Breast epithelium (tissue), 3 donors: ENCODE measurements at regions not wholly inside any gene's neighbourhood (a gene's known extent, or its start where the extent isn't known, plus 50 kb on each side); places are given as distances from the start of the nearest gene placed in this dataset.

ENCODE experiments used
- POLR2A ChIP-seq: fragments of 450-650 bp; IDR thresholded peaks from one replicate; pipeline ENCODE4 v1.6.1; 2016; ENCODE audit warnings: antibody characterized with exemption, mild to moderate bottlenecking, moderate library complexity
- POLR2AphosphoS5 ChIP-seq, 3 donors: sonication (generic); formaldehyde crosslinking; IDR thresholded peaks; one replicate each; pipeline ENCODE4 v1.6.1; 2017; ENCODE audit warnings: antibody characterized with exemption in 3 of 3
- TF ChIP-seq, protein P1 (sequence below), 3 donors: fragments of 450-650 bp; IDR thresholded peaks; one replicate each; pipeline ENCODE4 v1.5.1; 2016 to 2017; ENCODE audit warnings: antibody characterized with exemption in 3 of 3, mild to moderate bottlenecking in 3 of 3, moderate library complexity in 3 of 3

DNA sequence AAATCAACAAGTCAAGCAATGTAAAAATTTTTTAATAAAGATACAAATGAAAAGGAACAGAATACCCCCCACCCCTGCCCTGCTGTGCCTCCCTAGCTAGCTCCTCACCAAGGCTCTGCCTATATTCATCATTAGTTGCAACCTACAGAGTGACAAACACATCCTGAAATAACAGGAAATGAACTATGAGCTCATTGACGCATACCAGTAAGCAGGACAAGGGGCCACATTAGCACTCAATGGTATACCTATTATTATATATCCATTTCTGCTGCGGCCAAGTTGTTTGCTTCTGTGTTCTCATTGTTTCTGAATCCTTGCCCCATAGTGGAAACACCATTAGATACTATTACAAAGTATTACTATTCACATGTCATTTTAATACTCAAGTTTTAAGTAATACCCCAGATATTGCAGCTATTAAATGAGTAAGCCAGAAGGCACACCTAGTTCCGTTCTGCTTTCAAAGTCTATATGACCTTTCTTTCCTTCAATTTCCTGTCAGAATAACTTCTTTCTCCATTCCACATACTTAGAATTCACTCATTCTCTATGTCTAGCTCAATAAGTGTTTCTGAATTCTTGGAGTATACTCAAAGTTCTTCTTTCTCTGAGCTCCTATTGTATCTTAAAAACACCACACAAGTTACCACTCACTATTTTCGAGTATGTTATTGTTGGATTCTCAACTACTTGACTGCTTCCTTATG, 1214.9 kb downstream of the PLA2G4A start:
- TF ChIP-seq, protein P1, sequence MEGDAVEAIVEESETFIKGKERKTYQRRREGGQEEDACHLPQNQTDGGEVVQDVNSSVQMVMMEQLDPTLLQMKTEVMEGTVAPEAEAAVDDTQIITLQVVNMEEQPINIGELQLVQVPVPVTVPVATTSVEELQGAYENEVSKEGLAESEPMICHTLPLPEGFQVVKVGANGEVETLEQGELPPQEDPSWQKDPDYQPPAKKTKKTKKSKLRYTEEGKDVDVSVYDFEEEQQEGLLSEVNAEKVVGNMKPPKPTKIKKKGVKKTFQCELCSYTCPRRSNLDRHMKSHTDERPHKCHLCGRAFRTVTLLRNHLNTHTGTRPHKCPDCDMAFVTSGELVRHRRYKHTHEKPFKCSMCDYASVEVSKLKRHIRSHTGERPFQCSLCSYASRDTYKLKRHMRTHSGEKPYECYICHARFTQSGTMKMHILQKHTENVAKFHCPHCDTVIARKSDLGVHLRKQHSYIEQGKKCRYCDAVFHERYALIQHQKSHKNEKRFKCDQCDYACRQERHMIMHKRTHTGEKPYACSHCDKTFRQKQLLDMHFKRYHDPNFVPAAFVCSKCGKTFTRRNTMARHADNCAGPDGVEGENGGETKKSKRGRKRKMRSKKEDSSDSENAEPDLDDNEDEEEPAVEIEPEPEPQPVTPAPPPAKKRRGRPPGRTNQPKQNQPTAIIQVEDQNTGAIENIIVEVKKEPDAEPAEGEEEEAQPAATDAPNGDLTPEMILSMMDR (IDR thresholded peaks at IDR 0.05): no peak
- no peak for TF ChIP-seq POLR2AphosphoS5 (IDR thresholded peaks at IDR 0.05)
- no peak for TF ChIP-seq POLR2A
